MM.1S (cell line): ENCODE measurements at regions not wholly inside any gene's neighbourhood (a gene's known extent, or its start where the extent isn't known, plus 50 kb on each side); places are given as distances from the start of the nearest gene placed in this dataset.

Experiments
- DNase-seq: peaks from one replicate; pipeline ENCODE4 v3.0.0-alpha.2; 2015
- H2AFZ ChIP-seq: fragments of 300-600 bp; sonication (generic); 2 replicates; pipeline ENCODE4 v1.6.0; 2016; ENCODE audit warnings: antibody characterized with exemption, low read length
- H3F3A ChIP-seq: fragments of 300-600 bp; sonication (generic); 2 replicates; pipeline ENCODE4 v1.6.1; 2016; ENCODE audit warnings: mild to moderate bottlenecking, antibody characterized with exemption, low read length, moderate library complexity, mixed read lengths; ENCODE audit not compliant: insufficient read depth
- H3K27ac ChIP-seq: fragments of 300-600 bp; sonication (generic); 2 replicates; pipeline ENCODE4 v1.5.1; 2016; ENCODE audit warnings: mild to moderate bottlenecking, low read length
- H3K27me3 ChIP-seq: fragments of 300-600 bp; sonication (generic); replicated peaks from 2 replicates; pipeline ENCODE4 v1.6.0; 2016; ENCODE audit warnings: low read length; ENCODE audit not compliant: insufficient read depth
- H3K36me3 ChIP-seq: fragments of 300-600 bp; sonication (generic); replicated peaks from 2 replicates; pipeline ENCODE4 v1.6.1; 2016; ENCODE audit warnings: mild to moderate bottlenecking, low read length, mixed read lengths; ENCODE audit not compliant: insufficient read depth
- H3K4me1 ChIP-seq: fragments of 300-600 bp; sonication (generic); 2 replicates; pipeline ENCODE4 v1.6.1; 2016; ENCODE audit warnings: low read length, mixed read lengths
- H3K4me2 ChIP-seq: fragments of 300-600 bp; sonication (generic); 2 replicates; pipeline ENCODE4 v1.6.0; 2016; ENCODE audit warnings: low read depth, low read length
- H3K4me3 ChIP-seq: fragments of 300-600 bp; sonication (generic); 2 replicates; pipeline ENCODE4 v1.5.1; 2016; ENCODE audit warnings: low read length, mixed read lengths
- H3K79me2 ChIP-seq: fragments of 300-600 bp; sonication (generic); 2 replicates; pipeline ENCODE4 v1.6.1; 2016; ENCODE audit warnings: mixed run types, low read length, mixed read lengths
- H3K9ac ChIP-seq: fragments of 300-600 bp; sonication (generic); 2 replicates; pipeline ENCODE4 v1.6.1; 2016; ENCODE audit warnings: low read length, mixed read lengths
- H3K9me2 ChIP-seq: fragments of 300-600 bp; sonication (generic); replicated peaks from 2 replicates; pipeline ENCODE4 v1.6.1; 2016; ENCODE audit warnings: mild to moderate bottlenecking, low read length, mixed read lengths; ENCODE audit not compliant: insufficient read depth
- H3K9me3 ChIP-seq: fragments of 300-600 bp; sonication (generic); replicated peaks from 2 replicates; pipeline ENCODE4 v1.6.1; 2016; ENCODE audit warnings: mild to moderate bottlenecking, low read length, mixed read lengths; ENCODE audit not compliant: insufficient read depth
- H4K20me1 ChIP-seq: fragments of 300-600 bp; sonication (generic); 2 replicates; pipeline ENCODE4 v1.6.1; 2016; ENCODE audit warnings: mild to moderate bottlenecking, low read length, moderate library complexity, mixed read lengths; ENCODE audit not compliant: insufficient read depth
- EZH2 ChIP-seq: fragments of 300-600 bp; sonication (generic); optimal IDR thresholded peaks from 2 replicates; pipeline ENCODE3; 2017; ENCODE audit warnings: low read depth, mild to moderate bottlenecking, antibody characterized with exemption, low read length, mixed read lengths
- EZH2phosphoT487 ChIP-seq: fragments of 300-600 bp; sonication (generic); IDR thresholded peaks from 2 replicates; pipeline ENCODE4 v1.6.1; 2018; ENCODE audit warnings: antibody characterized with exemption, low read length
- TF ChIP-seq, protein P1 (sequence below): fragments of 300-600 bp; sonication (generic); IDR thresholded peaks from 2 replicates; pipeline ENCODE4 v1.5.1; 2016; ENCODE audit warnings: antibody characterized with exemption, low read length, mixed read lengths

DNA sequence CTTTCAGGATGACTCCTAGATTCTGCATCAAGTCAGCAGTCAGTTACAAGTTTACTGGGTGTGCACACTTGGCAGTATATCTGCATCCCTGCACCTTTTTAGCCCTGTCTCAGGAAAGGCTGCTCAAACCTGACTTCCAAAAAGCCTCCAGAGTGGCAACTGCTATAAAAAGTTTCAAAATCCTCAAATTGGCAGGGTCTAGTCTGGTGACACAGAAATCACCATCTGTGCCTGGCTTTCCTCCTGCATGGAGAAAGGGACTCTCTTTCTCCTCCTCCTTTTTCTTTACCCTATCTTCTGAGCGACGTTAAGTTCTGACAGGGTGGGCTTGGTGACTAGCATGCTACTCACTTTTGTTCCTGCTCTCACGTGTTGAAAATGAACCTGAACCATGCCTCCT, 679.5 kb downstream of the C12orf50 start:
- Histone ChIP-seq H3K4me2 (no peak overlapping the region), H3K27ac (no peak overlapping the region), H3K27me3 (no peaks in the 10 kb centered on the region), H4K20me1 (no peaks in the 10 kb centered on the region), H3K4me1 (no peaks in the 10 kb centered on the region), H3K4me3 (no peak overlapping the region), H3K9me3 (no peaks in the 10 kb centered on the region), H3F3A (no peaks in the 10 kb centered on the region), H3K79me2 (no peaks in the 10 kb centered on the region), H3K9me2 (no peaks in the 10 kb centered on the region), H3K36me3 (no peaks in the 10 kb centered on the region), H3K9ac (no peak overlapping the region), H2AFZ (no peak overlapping the region)
- TF ChIP-seq, protein P1, sequence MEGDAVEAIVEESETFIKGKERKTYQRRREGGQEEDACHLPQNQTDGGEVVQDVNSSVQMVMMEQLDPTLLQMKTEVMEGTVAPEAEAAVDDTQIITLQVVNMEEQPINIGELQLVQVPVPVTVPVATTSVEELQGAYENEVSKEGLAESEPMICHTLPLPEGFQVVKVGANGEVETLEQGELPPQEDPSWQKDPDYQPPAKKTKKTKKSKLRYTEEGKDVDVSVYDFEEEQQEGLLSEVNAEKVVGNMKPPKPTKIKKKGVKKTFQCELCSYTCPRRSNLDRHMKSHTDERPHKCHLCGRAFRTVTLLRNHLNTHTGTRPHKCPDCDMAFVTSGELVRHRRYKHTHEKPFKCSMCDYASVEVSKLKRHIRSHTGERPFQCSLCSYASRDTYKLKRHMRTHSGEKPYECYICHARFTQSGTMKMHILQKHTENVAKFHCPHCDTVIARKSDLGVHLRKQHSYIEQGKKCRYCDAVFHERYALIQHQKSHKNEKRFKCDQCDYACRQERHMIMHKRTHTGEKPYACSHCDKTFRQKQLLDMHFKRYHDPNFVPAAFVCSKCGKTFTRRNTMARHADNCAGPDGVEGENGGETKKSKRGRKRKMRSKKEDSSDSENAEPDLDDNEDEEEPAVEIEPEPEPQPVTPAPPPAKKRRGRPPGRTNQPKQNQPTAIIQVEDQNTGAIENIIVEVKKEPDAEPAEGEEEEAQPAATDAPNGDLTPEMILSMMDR, result no peak
- TF ChIP-seq EZH2phosphoT487 (no peak), EZH2 (no peak)
- no peak for DNase-seq

DNA sequence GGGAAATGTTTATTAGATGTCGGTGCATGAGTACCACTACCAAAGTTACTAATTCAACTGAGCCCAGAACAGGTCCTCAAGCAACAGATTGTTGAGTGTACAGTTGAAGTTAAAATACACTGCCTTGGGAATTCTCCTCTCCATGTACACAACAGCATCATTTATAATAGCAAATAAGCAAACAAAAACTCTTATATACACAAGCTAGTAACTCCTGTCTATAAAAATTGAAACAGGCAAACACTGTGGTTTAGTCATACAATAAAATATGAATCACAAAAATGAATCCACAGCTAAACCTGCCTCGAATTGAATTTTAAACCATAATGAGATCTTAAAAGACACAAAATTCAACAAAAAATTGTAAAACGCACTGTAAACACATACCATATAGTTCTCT, 681.1 kb downstream of the C12orf50 start:
- Histone ChIP-seq H3K27ac (no peak overlapping the region), H3K4me2 (no peak overlapping the region), H2AFZ (no peak overlapping the region), H3K9me2 (no peaks in the 10 kb centered on the region), H3K9ac (no peak overlapping the region), H4K20me1 (no peaks in the 10 kb centered on the region), H3K4me3 (no peak overlapping the region), H3K9me3 (no peaks in the 10 kb centered on the region), H3K36me3 (no peaks in the 10 kb centered on the region), H3F3A (no peaks in the 10 kb centered on the region), H3K27me3 (no peaks in the 10 kb centered on the region), H3K79me2 (no peaks in the 10 kb centered on the region), H3K4me1 (no peaks in the 10 kb centered on the region)
- no peak for DNase-seq
- TF ChIP-seq EZH2phosphoT487 (no peak), EZH2 (no peak)
- TF ChIP-seq, protein P1, result no peak

DNA sequence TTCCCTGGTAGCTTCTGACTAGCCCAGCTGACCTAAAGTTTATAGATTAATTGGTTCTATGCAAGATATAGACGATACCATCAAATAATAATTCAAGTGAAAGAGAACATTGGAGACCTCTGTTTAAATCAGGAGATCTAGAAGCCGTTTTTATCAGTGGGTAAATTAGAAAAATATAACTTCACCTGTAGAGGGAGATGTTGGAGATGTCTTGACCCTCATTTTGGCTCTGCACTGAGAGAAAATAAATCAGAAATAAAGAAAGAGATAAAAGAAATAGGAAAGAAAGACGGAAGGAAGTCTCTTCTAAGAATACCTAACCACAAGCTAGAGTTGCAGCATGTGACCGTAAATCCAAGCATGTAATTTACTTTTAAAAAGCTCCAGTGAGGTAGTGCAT, 684.5 kb downstream of the C12orf50 start:
- Histone ChIP-seq H3K4me3 (no peak overlapping the region), H3K9me3 (no peaks in the 10 kb centered on the region), H3F3A (no peaks in the 10 kb centered on the region), H3K4me2 (no peak overlapping the region), H3K27me3 (no peaks in the 10 kb centered on the region), H3K9ac (no peak overlapping the region), H3K79me2 (no peaks in the 10 kb centered on the region), H3K27ac (no peak overlapping the region), H3K36me3 (no peaks in the 10 kb centered on the region), H4K20me1 (no peaks in the 10 kb centered on the region), H2AFZ (no peak overlapping the region), H3K4me1 (no peaks in the 10 kb centered on the region), H3K9me2 (no peaks in the 10 kb centered on the region)
- DNase-seq, result no peak
- TF ChIP-seq EZH2phosphoT487 (no peak), EZH2 (no peak)
- TF ChIP-seq, protein P1, result peak; percentile 28
